Ovary (tissue), 3 donors: ENCODE measurements at regions not wholly inside any gene's neighbourhood (a gene's known extent, or its start where the extent isn't known, plus 50 kb on each side); places are given as distances from the start of the nearest gene placed in this dataset.

ENCODE experiments used
- CTCF ChIP-seq, 3 donors: fragments of 450-650 bp in 2 of 3; fragments of 200-600 bp in 1 of 3; IDR thresholded peaks; one replicate each; pipeline versions ENCODE4 v1.5.1 to v1.8.0; 2016 to 2022; ENCODE audit warnings: antibody characterized with exemption in 3 of 3, mild to moderate bottlenecking in 1 of 3
- POLR2A ChIP-seq: fragments of 450-650 bp; IDR thresholded peaks from one replicate; pipeline ENCODE4 v1.6.1; 2017; ENCODE audit warnings: antibody characterized with exemption, mild to moderate bottlenecking, moderate library complexity
- donor health status: DM: no; HTN: no; CAD: no.

DNA sequence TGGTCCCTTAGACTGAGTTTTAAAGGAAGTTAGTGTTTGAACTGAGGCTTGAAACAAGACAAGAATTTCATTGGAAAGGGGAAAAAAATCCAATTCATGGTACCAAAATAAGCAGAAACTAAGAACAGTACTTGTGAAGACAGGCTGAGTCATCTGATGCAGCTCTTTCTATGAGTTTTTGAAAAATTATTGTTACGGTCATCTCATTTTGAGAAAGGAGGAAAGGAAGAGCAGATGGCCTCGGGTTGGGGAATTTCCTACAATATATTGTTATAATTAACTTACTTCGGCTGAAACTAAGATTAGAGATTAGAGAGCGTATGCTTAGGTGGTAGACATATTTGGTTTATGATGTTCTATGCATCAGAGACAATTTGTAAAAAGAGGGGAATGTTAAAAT is 2164.8 kb upstream of the AGA start:
- TF ChIP-seq CTCF (IDR thresholded peaks at IDR 0.05): no peak
- no peak for TF ChIP-seq POLR2A
